ENCODE measurements at regions not wholly inside any gene's neighbourhood (a gene's known extent, or its start where the extent isn't known, plus 50 kb on each side); places are given as distances from the start of the nearest gene placed in this dataset.
A peak's percentile ranks its signal among the peaks of the same experiment; 100 is the strongest.

DNA sequence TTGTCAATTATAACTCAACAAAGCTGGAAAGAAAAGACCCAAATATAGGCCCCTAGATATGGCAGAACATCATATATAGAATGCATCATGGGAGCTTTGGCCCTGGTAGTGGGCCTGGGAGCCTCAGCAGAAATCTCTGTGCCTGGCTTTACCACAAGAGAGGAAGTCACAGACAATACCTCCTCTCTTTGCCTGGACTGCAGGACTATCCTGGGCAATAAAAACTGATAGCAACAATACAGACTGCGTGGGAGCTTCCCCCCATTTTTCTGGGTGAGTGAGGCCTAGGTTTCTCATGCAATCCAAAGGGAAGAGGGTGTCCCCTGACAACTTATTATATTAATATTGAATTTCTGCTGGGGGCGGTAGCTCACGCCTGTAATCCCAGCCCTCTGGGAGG, 64.0 kb upstream of the NFKB1 start:
- in situ Hi-C loops (cut with MboI; ENCODE audit: low sequenced_read_pairs in 4 of 4): loop anchor here (10.0 to 25.0 kb wide), 3 partner anchors 175 to 658 kb away; partner anchors contain the start of genes BDH2 (in 1 of the 4) and SLC9B1 (in 1 of the 4)
- ATAC-seq (no peak), DNase-seq (no peak)
- no peaks in the 10 kb centered on the region for H3K27me3 ChIP-seq
- no peak overlapping the region for H3K27ac ChIP-seq
- H3K36me3 ChIP-seq: no peaks in the 10 kb centered on the region
- no peaks in the 10 kb centered on the region for H3K9me3 ChIP-seq
- H3K4me3 ChIP-seq: no peak overlapping the region
- intact Hi-C loops (cut with DNase I; ENCODE audit: low total_unique reads): loop anchor here (10.0 kb wide), 2 partner anchors 428 to 758 kb away; partner anchors contain the start of genes CENPE and CISD2
- H3K4me1 ChIP-seq: peaks cover 15 to 18% of the 10 kb centered on the region in 2 donors
- no peak for TF ChIP-seq POLR2A (IDR thresholded peaks at IDR 0.05)
- TF ChIP-seq, protein P1, sequence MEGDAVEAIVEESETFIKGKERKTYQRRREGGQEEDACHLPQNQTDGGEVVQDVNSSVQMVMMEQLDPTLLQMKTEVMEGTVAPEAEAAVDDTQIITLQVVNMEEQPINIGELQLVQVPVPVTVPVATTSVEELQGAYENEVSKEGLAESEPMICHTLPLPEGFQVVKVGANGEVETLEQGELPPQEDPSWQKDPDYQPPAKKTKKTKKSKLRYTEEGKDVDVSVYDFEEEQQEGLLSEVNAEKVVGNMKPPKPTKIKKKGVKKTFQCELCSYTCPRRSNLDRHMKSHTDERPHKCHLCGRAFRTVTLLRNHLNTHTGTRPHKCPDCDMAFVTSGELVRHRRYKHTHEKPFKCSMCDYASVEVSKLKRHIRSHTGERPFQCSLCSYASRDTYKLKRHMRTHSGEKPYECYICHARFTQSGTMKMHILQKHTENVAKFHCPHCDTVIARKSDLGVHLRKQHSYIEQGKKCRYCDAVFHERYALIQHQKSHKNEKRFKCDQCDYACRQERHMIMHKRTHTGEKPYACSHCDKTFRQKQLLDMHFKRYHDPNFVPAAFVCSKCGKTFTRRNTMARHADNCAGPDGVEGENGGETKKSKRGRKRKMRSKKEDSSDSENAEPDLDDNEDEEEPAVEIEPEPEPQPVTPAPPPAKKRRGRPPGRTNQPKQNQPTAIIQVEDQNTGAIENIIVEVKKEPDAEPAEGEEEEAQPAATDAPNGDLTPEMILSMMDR (IDR thresholded peaks at IDR 0.05 in 4 of 5, conservative IDR thresholded peaks at IDR 0.05 in 1 of 5): no peak

DNA sequence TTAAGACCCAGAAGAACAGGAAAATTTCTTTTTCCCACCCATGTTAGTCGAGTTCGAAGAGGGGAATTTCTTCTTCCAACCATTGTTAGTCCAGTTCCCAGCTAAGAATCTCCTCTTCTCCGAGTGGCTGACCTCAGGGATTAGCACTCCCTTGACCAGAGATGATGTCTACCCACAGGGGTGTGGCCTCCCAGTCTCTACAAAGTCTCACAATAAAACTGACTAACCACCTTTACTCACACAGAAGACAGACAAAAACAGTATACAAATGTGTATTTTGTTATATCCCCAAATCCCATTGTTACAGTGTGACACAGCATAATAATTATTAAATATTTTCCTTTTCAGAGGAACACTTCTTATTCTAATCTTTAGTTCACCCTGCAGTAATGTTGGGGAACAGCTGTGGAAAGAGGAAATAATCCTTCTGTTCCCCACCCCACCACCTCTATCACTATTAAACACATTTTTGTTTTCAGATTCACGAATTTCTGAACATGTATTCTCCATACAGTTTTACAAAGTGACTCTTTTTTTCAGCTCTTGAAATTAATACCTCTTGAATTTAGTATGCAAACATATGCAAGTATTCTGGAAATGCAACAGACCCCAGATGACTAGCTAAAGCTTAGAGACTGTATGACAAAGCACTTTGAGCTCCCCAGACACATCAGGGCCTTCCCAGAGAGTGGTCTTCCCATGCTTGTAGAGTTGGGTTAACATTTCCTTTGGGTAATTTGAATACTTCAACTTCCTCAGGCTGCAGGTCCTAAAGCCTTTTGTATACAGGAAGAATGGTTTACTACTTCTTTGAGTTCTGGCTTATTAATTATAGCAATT, 62.5 kb upstream of the NFKB1 start:
- DNase-seq: no peak
- Histone ChIP-seq H3K27ac (peak overlapping the region; percentile 58 to 70 (median 66)), H3K27me3 (no peaks in the 10 kb centered on the region), H3K4me1 (peaks cover 15 to 18% of the 10 kb centered on the region in 2 donors), H3K9me3 (no peaks in the 10 kb centered on the region), H3K36me3 (no peaks in the 10 kb centered on the region), H3K4me3 (no peak overlapping the region)
- in situ Hi-C loops (cut with MboI; ENCODE audit: low sequenced_read_pairs in 4 of 4): loop anchor here (10.0 to 25.0 kb wide), 3 partner anchors 174 to 656 kb away; partner anchors contain the start of genes BDH2 (in 1 of the 4) and SLC9B1 (in 1 of the 4)
- intact Hi-C loops (cut with DNase I; ENCODE audit: low total_unique reads): loop anchor here (2.0 to 10.0 kb wide), 3 partner anchors 62 to 756 kb away; partner anchors contain the start of genes CENPE, CISD2 and NFKB1
- ATAC-seq: peak in 1 of 2 donors; percentile 29
- TF ChIP-seq POLR2A (IDR thresholded peaks at IDR 0.05): no peak
- TF ChIP-seq, protein P1 (IDR thresholded peaks at IDR 0.05 in 4 of 5, conservative IDR thresholded peaks at IDR 0.05 in 1 of 5): no peak

DNA sequence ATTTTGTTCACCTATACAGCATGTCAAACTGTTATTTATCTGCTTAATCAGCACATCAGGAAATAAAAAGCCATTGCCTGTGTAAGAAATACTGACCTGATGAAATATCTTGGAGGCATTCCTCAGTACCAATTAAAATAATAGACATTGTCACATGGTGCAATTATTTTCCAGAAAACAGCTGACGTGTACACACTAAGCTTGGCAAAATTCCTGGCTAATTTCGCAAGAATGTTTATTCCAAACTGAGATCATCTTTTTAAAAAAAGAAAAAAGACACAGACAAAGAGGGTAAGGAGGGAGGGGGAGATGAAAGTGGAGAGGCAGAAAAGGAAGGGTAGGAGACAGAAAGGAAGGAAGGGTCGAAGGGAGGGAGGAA, 61.9 kb upstream of the NFKB1 start:
- in situ Hi-C loops (cut with MboI; ENCODE audit: low sequenced_read_pairs in 4 of 4): loop anchor here (10.0 to 25.0 kb wide), 3 partner anchors 173 to 656 kb away; partner anchors contain the start of genes BDH2 (in 1 of the 4) and SLC9B1 (in 1 of the 4)
- TF ChIP-seq POLR2A (IDR thresholded peaks at IDR 0.05): no peak
- DNase-seq: peak in 1 of 2 donors; percentile 23
- Histone ChIP-seq H3K4me1 (peaks cover 15 to 18% of the 10 kb centered on the region in 2 donors), H3K27me3 (no peaks in the 10 kb centered on the region), H3K36me3 (no peaks in the 10 kb centered on the region), H3K9me3 (no peaks in the 10 kb centered on the region), H3K4me3 (peak overlapping the region in 1 of 4 donors; percentile 18), H3K27ac (peak overlapping the region; percentile 58 to 70 (median 66))
- intact Hi-C loops (cut with DNase I; ENCODE audit: low total_unique reads): loop anchor here (2.0 to 10.0 kb wide), 3 partner anchors 62 to 756 kb away; partner anchors contain the start of genes CENPE, CISD2 and NFKB1
- peak; percentile 89 to 97 for ATAC-seq

DNA sequence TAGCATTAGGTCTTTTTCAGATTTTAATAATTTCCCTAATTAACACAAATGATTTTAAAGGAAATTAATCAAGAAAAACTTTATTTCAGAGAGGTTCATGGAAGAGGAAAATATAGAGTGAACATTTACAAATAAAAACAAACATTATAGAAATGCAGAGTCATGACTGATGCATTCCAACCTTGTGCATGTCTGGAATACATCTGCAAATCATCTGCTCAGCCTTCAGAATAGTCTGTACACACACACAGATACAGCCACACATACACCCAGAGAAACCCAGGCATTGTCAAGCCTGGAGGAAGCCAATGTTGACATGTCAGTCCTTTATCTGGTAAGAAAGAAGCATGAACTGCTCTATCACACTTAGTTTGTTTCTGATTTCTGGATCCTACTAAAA, 61.3 kb upstream of the NFKB1 start:
- Histone ChIP-seq H3K9me3 (no peaks in the 10 kb centered on the region), H3K4me3 (no peak overlapping the region), H3K27ac (peak overlapping the region; percentile 58 to 70 (median 66)), H3K27me3 (no peaks in the 10 kb centered on the region), H3K4me1 (peaks cover 15 to 18% of the 10 kb centered on the region in 2 donors), H3K36me3 (no peaks in the 10 kb centered on the region)
- in situ Hi-C loops (cut with MboI; ENCODE audit: low sequenced_read_pairs in 4 of 4): loop anchor here (5.0 to 25.0 kb wide), 5 partner anchors 172 to 655 kb away; partner anchors contain the start of genes BDH2 (in 2 of the 4) and SLC9B1 (in 1 of the 4)
- intact Hi-C loops (cut with DNase I; ENCODE audit: low total_unique reads): loop anchor here (2.0 to 10.0 kb wide), 4 partner anchors 61 to 755 kb away; partner anchors contain the start of genes CENPE, CISD2 and NFKB1
- TF ChIP-seq POLR2A (IDR thresholded peaks at IDR 0.05): no peak
- TF ChIP-seq, protein P1 (IDR thresholded peaks at IDR 0.05 in 4 of 5, conservative IDR thresholded peaks at IDR 0.05 in 1 of 5): no peak
- ATAC-seq: peak; percentile 73 to 77
- DNase-seq: no peak
